ENCODE measurements at regions not wholly inside any gene's neighbourhood (a gene's known extent, or its start where the extent isn't known, plus 50 kb on each side); places are given as distances from the start of the nearest gene placed in this dataset.

- no peak overlapping the region for H3K27ac ChIP-seq
- no peak for DNase-seq
- H3K9me3 ChIP-seq, result no peaks in the 10 kb centered on the region
- H3K36me3 ChIP-seq, result no peaks in the 10 kb centered on the region
- H3K27me3 ChIP-seq, result no peaks in the 10 kb centered on the region
- H3K4me1 ChIP-seq, result no peaks in the 10 kb centered on the region
- H3K4me3 ChIP-seq, result no peak overlapping the region
- TF ChIP-seq CTCF (IDR thresholded peaks at IDR 0.05) (no peak), POLR2A (IDR thresholded peaks at IDR 0.05) (no peak)
Measured at GRCh38 chr18:57297306-57297705, 55.1 kb upstream of the ST8SIA3 start.

GRCh38 chr18:57299931-57300330 lies 52.4 kb upstream of the ST8SIA3 start:
- Histone ChIP-seq H3K36me3 (no peaks in the 10 kb centered on the region), H3K27me3 (no peaks in the 10 kb centered on the region), H3K4me1 (no peaks in the 10 kb centered on the region), H3K9me3 (no peaks in the 10 kb centered on the region), H3K27ac (no peak overlapping the region), H3K4me3 (no peak overlapping the region)
- no peak for DNase-seq
- TF ChIP-seq POLR2A (IDR thresholded peaks at IDR 0.05) (no peak), CTCF (IDR thresholded peaks at IDR 0.05) (no peak)

- Histone ChIP-seq H3K27ac (no peak overlapping the region), H3K4me1 (no peaks in the 10 kb centered on the region), H3K9me3 (no peaks in the 10 kb centered on the region), H3K36me3 (no peaks in the 10 kb centered on the region), H3K4me3 (no peak overlapping the region), H3K27me3 (no peaks in the 10 kb centered on the region)
- DNase-seq, result no peak
- TF ChIP-seq POLR2A (IDR thresholded peaks at IDR 0.05), result no peak
- TF ChIP-seq CTCF (IDR thresholded peaks at IDR 0.05), result no peak
Measured at GRCh38 chr18:57301573-57302559, 50.5 kb upstream of the ST8SIA3 start.

Small RNA genes lying in the stretch of these regions (small RNA-seq; reads per million reads assigned to genes)
- 0 reads per million in 2 donors for gene RNU6-737P
